Fibroblast of pulmonary artery (primary cell): ENCODE measurements at regions not wholly inside any gene's neighbourhood (a gene's known extent, or its start where the extent isn't known, plus 50 kb on each side); places are given as distances from the start of the nearest gene placed in this dataset.

Source experiments
- DNase-seq: peaks from one replicate; pipeline ENCODE4 v3.0.0-alpha.2; 2010; ENCODE audit warnings: low read depth
- H3K4me3 ChIP-seq: replicated peaks from 2 replicates; pipeline ENCODE4 v1.5.1; 2011; ENCODE audit warnings: low read depth, mild to moderate bottlenecking, control low read depth, low read length, moderate library complexity
- TF ChIP-seq, protein P1 (sequence below): IDR thresholded peaks from 2 replicates; pipeline ENCODE4 v1.5.1; 2011; ENCODE audit warnings: mild to moderate bottlenecking, control low read depth, low read length, inconsistent platforms; ENCODE audit errors: missing control alignments

DNA sequence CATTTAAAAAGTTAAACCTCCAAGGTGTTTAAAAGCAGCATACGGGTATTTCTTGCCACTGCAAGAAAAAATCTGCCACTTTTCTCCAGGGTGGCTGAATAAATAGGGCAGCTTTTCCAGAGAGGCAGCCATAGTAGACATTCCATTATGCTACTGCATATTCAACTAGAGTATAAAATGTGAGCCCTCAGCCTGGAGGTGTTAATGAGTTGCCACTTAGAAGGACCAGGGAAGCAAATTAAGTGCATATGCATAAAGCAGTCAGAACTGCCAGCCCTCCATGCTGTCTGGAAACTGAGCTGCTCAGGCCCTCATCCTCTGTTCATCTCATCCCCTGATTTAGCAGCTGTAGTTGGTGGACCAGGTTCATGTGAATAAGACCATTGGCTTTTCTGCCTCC, 99.4 kb downstream of the DIRAS3 start:
- no peak overlapping the region for H3K4me3 ChIP-seq
- DNase-seq = no peak
- TF ChIP-seq, protein P1, sequence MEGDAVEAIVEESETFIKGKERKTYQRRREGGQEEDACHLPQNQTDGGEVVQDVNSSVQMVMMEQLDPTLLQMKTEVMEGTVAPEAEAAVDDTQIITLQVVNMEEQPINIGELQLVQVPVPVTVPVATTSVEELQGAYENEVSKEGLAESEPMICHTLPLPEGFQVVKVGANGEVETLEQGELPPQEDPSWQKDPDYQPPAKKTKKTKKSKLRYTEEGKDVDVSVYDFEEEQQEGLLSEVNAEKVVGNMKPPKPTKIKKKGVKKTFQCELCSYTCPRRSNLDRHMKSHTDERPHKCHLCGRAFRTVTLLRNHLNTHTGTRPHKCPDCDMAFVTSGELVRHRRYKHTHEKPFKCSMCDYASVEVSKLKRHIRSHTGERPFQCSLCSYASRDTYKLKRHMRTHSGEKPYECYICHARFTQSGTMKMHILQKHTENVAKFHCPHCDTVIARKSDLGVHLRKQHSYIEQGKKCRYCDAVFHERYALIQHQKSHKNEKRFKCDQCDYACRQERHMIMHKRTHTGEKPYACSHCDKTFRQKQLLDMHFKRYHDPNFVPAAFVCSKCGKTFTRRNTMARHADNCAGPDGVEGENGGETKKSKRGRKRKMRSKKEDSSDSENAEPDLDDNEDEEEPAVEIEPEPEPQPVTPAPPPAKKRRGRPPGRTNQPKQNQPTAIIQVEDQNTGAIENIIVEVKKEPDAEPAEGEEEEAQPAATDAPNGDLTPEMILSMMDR = no peak

DNA sequence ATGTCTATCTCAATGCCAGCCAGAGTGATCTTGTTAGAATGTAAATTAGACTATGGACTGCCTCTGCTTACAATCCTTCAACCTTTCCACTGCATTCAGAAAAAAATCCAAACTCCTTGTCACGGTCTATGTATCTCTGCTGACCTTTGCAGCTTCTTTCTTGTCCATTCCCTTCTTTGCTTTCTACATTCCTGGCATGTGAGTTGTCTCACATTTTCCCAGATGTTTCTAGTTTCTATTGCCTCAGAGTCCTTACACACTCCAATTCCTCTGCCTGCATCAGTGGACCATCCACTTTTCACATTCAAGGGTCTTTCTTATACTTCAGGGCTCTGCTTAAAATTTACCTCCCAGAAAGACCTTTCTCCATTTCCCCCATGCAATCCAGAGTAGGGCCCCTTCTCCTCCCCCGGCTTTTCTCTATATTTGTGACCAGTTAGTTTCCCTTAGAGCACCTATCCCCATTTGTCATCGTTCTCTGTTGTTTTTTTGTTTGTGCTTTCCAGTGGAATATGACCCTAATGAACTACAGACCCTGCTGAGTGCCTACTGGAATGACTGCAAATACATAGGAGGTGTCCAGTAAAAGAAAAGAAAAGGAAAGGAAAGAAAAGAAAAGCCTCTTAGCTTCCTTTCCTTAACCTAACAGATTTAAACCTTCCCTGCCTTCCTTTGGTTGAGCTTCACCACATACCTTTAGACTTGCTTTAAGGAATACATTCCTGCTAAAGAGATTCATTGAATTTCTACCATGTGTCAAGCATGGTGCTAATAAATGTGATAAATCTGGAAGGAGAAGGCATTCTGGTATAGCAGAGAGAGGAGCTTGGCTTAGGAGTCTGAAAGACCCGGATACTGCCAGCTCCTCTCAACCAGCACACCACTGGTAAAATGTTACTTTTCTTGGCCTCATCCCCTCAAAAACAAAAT, 102.0 kb downstream of the DIRAS3 start:
- TF ChIP-seq, protein P1 = no peak
- DNase-seq = peak; percentile 64
- no peak overlapping the region for H3K4me3 ChIP-seq

DNA sequence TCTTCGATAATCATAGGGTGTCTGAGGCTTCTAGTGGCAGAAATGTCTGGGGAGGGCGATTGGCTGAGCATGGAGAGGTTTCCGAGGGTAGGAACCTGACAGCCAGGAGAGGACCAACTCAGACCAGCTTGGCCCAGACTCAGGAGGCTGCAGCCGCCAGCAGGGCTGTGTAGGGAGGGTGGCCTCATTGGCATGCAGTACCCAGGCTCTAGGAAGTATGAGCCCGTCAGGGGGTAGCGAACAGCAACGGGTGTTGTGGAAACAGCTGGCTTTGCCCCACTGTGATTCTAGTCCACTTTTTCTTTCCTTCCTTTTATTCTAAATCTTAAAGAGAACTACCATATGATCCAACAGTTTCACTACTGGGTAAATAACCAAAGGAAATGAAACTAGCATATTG, 103.3 kb downstream of the DIRAS3 start:
- DNase-seq = no peak
- H3K4me3 ChIP-seq = no peak overlapping the region
- TF ChIP-seq, protein P1 = no peak

DNA sequence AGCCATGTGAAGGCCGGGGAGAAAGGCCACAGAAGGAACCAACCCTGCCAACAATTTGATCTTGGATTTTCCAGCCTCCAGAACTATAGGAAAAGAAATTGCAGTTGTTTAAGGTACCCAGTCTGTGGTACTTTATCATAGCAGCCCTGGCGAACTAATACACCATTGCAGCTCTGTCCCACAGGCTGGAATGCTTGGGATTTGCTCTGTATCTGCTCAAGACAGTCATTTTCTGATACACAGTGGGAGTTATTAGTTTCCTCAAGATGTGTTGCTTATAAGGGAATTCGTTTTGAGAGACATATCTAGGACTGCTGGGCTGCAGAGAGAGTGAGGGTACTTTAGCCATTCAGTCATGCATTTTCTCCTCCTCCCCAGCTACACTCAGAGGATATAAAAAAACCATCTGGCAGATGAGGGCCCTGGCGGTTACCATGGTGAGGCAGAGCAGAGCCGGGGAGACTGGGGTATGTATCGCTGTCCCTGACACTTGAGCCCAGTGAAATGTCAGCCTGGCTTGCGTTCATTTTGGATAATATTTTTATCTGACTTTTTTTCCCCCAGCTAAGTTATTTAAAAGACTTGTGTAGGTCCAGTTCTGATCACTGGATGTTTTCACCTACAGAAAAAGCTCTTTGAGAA, 104.6 kb downstream of the DIRAS3 start:
- no peak overlapping the region for H3K4me3 ChIP-seq
- TF ChIP-seq, protein P1 = no peak
- no peak for DNase-seq

DNA sequence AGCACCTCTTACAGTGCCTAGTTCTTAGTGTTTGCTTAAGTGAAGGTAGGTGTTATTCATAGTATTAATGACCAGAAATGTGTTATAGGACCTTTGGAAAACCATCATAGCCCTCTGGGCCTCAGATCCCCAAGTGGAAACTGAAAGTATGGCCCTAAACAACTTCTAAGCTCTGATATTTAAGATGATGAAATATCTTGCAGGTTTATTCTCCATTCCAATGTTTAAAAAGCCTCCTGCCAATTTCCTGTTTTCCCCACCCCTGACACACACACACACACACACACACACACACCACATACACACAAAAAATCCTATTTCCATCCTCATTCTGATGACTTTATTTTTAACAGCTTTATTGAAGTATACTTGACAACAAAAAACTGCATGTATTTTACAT, 108.2 kb downstream of the DIRAS3 start:
- DNase-seq = peak; percentile 22
- H3K4me3 ChIP-seq = no peak overlapping the region
- TF ChIP-seq, protein P1 = no peak

DNA sequence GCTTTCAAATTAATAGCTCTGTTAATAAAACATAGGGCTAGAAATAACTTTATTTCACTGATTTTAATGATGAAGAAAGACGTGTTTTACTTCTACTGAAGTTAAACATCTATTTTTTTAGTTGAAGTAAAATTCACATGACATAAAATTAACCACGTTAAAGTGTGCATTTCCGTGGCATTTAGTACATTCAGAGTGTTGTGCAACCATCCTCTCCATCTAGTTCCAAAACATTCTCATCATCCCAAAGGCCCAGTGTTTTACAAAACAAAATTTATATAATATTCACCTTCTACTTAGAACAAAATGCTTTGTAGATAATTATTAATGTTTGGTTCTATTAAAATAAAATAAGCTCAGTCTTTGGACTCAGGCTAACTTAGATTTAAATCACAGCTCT, 108.5 kb upstream of the GNG12 start:
- H3K4me3 ChIP-seq = no peak overlapping the region
- DNase-seq = no peak
- TF ChIP-seq, protein P1 = no peak
